Peyer's patch (tissue), 4 donors: ENCODE measurements at regions not wholly inside any gene's neighbourhood (a gene's known extent, or its start where the extent isn't known, plus 50 kb on each side); places are given as distances from the start of the nearest gene placed in this dataset.
"Not testable (repeated sequence)": the region's sequence is repeated elsewhere in the genome, so short reads cannot be mapped to it uniquely, and the experiment has no call there.

Experiments used
- DNase-seq, 3 donors: peaks; one replicate each; pipeline ENCODE4 v3.0.0-alpha.2; 2017 to 2019
- H3K27ac ChIP-seq, 4 donors: fragments of 200-600 bp; sonication (generic); one replicate each; pipeline ENCODE4 v1.5.1; 2016 to 2019
- H3K27me3 ChIP-seq, 2 donors: fragments of 200-600 bp; sonication (generic); one replicate each; pipeline ENCODE4 v1.5.1; 2019
- H3K36me3 ChIP-seq, 3 donors: fragments of 200-600 bp; sonication (generic); one replicate each; pipeline ENCODE4 v1.5.1; 2016 to 2019
- H3K4me1 ChIP-seq, 4 donors: fragments of 200-600 bp; sonication (generic); one replicate each; pipeline ENCODE4 v1.5.1; 2016 to 2019
- H3K4me3 ChIP-seq, 4 donors: fragments of 200-600 bp; sonication (generic); 1 replicate in 3 of 4; 2 replicates in 1 of 4; pipeline ENCODE4 v1.5.1; 2016 to 2019; ENCODE audit warnings: mild to moderate bottlenecking in 1 of 4
- H3K9me3 ChIP-seq, 4 donors: fragments of 200-600 bp; sonication (generic); one replicate each; pipeline ENCODE4 v1.5.1; 2016 to 2019; ENCODE audit warnings: mild to moderate bottlenecking in 1 of 4
- POLR2A ChIP-seq, 2 donors: fragments of 450-650 bp; IDR thresholded peaks; one replicate each; pipeline ENCODE4 v1.5.1; 2017; ENCODE audit warnings: antibody characterized with exemption in 2 of 2, mild to moderate bottlenecking in 2 of 2, moderate library complexity in 2 of 2
- TF ChIP-seq, protein P1 (sequence below), 6 experiments: fragments of 450-650 bp in 4 of 6; fragments of 200-600 bp in 2 of 6; sonication (generic) in 1 of 6; IDR thresholded peaks; one replicate each; pipeline ENCODE4 v1.5.1; 2017 to 2019; ENCODE audit warnings: antibody characterized with exemption in 6 of 6, mild to moderate bottlenecking in 3 of 6, moderate library complexity in 1 of 6

DNA sequence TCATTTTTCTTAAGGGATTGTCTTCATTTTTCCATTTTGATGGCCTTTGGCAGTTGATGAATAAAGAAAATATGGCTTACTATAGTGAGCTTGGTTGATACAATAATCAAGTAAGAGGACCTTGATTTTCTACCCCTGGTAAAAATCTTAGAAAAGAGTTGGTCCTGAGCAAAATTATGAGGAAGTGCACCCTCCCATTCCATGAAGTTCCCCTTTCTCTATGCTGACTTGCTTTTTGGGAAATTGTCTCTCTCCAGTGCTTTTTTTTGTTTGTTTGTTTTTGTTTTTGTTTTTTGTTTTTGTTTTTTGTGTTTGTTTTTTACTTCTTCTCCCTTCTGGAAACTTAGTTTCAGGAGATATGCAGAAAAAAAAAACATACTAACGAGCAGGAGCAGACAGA is 449.2 kb upstream of the ACTBL2 start:
- H3K9me3 ChIP-seq: no peaks in the 10 kb centered on the region
- no peak for DNase-seq
- no peak overlapping the region for H3K4me3 ChIP-seq
- H3K27me3 ChIP-seq: no peaks in the 10 kb centered on the region
- H3K36me3 ChIP-seq: no peaks in the 10 kb centered on the region
- no peak overlapping the region for H3K27ac ChIP-seq
- H3K4me1 ChIP-seq: no peaks in the 10 kb centered on the region
- TF ChIP-seq POLR2A (IDR thresholded peaks at IDR 0.05): no peak
- TF ChIP-seq, protein P1, sequence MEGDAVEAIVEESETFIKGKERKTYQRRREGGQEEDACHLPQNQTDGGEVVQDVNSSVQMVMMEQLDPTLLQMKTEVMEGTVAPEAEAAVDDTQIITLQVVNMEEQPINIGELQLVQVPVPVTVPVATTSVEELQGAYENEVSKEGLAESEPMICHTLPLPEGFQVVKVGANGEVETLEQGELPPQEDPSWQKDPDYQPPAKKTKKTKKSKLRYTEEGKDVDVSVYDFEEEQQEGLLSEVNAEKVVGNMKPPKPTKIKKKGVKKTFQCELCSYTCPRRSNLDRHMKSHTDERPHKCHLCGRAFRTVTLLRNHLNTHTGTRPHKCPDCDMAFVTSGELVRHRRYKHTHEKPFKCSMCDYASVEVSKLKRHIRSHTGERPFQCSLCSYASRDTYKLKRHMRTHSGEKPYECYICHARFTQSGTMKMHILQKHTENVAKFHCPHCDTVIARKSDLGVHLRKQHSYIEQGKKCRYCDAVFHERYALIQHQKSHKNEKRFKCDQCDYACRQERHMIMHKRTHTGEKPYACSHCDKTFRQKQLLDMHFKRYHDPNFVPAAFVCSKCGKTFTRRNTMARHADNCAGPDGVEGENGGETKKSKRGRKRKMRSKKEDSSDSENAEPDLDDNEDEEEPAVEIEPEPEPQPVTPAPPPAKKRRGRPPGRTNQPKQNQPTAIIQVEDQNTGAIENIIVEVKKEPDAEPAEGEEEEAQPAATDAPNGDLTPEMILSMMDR (IDR thresholded peaks at IDR 0.05): no peak

DNA sequence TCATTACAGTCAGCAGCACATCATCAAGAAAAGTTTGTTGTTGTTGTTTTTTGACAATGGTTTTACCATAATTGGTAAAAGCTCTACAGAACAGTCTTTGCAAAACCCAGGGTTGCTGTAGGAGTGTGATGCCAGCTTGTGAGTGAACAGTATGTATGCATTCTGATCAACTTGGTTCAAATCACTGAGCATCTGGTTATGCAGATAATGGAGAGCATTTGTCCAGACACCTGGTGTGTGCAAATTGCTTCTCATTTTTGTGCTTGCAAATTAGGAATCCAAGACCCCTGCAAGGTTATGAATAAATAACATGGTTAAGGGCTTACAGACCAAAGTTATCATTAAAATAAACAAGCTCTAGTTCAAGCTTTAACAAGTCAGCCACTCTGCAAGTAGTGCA is 448.7 kb upstream of the ACTBL2 start:
- Histone ChIP-seq H3K9me3 (no peaks in the 10 kb centered on the region), H3K27ac (no peak overlapping the region), H3K4me3 (no peak overlapping the region), H3K4me1 (no peaks in the 10 kb centered on the region), H3K27me3 (no peaks in the 10 kb centered on the region), H3K36me3 (no peaks in the 10 kb centered on the region)
- TF ChIP-seq, protein P1 (IDR thresholded peaks at IDR 0.05): no peak
- TF ChIP-seq POLR2A (IDR thresholded peaks at IDR 0.05): no peak
- no peak for DNase-seq

DNA sequence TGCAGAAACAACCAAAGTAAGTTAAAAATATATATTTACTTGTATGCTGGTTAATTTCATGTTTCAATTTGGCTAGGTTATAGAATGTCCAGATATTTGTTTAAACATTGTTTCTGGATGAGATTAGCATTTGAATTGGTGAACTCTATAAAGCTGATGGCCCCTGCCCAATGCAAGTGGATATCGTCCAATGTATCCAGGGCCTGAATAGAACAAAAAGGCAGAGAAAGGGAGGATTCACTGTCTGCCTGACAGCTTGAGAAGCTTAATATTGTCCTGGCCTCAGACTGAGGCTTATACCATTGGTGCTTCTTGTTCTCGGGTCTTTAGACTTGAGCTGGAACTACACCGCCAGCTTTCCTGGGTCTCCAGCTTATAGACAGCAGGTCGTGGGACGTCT is 446.7 kb upstream of the ACTBL2 start:
- Histone ChIP-seq H3K9me3 (no peaks in the 10 kb centered on the region), H3K27me3 (no peaks in the 10 kb centered on the region), H3K36me3 (no peaks in the 10 kb centered on the region), H3K4me1 (no peaks in the 10 kb centered on the region), H3K27ac (no peak overlapping the region), H3K4me3 (no peak overlapping the region)
- no peak for TF ChIP-seq POLR2A (IDR thresholded peaks at IDR 0.05)
- TF ChIP-seq, protein P1 (IDR thresholded peaks at IDR 0.05): no peak
- DNase-seq: no peak

DNA sequence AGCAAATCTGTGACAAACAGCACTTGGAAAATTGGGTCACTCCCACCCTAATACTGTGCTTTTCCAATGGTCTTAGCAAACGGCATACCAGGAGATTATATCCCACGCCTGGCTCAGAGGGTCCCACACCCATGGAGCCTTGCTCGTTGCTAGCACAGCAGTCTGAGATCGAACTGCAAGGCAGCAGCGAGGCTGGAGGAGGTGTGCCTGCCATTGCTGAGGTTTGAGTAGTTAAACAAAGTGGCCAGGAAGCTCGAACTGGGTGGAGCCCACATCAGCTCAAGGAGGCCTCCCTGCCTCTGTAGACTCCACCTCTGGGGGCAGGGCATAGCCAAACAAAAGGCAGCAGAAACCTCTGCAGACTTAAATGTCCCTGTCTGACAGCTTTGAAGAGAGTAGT is 440.5 kb upstream of the ACTBL2 start:
- not testable (repeated sequence) for DNase-seq, H3K4me3 ChIP-seq, H3K27ac ChIP-seq, H3K36me3 ChIP-seq, H3K27me3 ChIP-seq, H3K4me1 ChIP-seq, H3K9me3 ChIP-seq

DNA sequence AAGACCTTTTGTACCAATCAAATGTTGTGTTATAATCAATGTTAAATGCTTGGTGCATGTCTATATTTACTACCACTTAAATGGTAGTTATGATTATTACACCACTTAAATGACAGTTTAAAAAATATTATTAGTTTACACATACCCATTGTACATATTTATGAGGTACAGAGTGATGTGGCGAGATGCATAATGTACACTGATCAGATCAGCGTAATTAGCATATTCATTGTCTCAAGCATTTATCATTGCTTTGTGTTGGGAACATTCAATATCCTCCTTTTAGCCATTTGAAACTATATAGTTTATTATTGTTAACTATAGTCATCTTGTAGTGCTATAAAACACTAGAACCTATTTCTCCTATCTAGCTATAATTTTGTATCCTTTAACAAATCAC is 434.4 kb upstream of the ACTBL2 start:
- DNase-seq: no peak
- Histone ChIP-seq H3K27ac (no peak overlapping the region), H3K4me3 (no peak overlapping the region), H3K4me1 (no peaks in the 10 kb centered on the region), H3K36me3 (no peaks in the 10 kb centered on the region), H3K27me3 (no peaks in the 10 kb centered on the region), H3K9me3 (no peaks in the 10 kb centered on the region)
- TF ChIP-seq, protein P1 (IDR thresholded peaks at IDR 0.05): no peak
- no peak for TF ChIP-seq POLR2A (IDR thresholded peaks at IDR 0.05)

DNA sequence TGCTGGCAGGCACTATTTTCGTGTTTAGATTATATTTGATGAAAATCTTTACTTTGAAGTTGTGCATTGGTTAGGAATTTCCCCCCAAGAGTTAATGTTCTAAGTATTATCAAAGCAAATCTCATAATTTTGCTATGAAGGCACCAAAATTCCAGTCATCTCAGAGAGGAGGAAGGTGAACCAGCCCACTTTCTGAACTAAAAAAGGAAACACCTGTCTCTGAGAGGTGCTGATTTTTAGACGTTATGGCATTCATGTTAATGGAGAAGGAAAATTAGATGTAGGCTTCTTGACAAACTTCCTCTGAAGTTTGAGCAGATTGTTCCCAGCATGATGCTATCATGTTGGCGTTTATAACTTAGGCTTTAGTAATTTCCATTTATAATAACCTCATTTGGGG is 432.9 kb upstream of the ACTBL2 start:
- no peaks in the 10 kb centered on the region for H3K9me3 ChIP-seq
- no peaks in the 10 kb centered on the region for H3K36me3 ChIP-seq
- H3K27me3 ChIP-seq: no peaks in the 10 kb centered on the region
- H3K4me1 ChIP-seq: no peaks in the 10 kb centered on the region
- TF ChIP-seq POLR2A (IDR thresholded peaks at IDR 0.05): no peak
- TF ChIP-seq, protein P1 (IDR thresholded peaks at IDR 0.05): no peak
- no peak overlapping the region for H3K4me3 ChIP-seq
- no peak for DNase-seq
- H3K27ac ChIP-seq: no peak overlapping the region
